ENCODE measurements at regions not wholly inside any gene's neighbourhood (a gene's known extent, or its start where the extent isn't known, plus 50 kb on each side); places are given as distances from the start of the nearest gene placed in this dataset.
"Not testable (repeated sequence)": the region's sequence is repeated elsewhere in the genome, so short reads cannot be mapped to it uniquely, and the experiment has no call there.

- TF ChIP-seq, protein P1, sequence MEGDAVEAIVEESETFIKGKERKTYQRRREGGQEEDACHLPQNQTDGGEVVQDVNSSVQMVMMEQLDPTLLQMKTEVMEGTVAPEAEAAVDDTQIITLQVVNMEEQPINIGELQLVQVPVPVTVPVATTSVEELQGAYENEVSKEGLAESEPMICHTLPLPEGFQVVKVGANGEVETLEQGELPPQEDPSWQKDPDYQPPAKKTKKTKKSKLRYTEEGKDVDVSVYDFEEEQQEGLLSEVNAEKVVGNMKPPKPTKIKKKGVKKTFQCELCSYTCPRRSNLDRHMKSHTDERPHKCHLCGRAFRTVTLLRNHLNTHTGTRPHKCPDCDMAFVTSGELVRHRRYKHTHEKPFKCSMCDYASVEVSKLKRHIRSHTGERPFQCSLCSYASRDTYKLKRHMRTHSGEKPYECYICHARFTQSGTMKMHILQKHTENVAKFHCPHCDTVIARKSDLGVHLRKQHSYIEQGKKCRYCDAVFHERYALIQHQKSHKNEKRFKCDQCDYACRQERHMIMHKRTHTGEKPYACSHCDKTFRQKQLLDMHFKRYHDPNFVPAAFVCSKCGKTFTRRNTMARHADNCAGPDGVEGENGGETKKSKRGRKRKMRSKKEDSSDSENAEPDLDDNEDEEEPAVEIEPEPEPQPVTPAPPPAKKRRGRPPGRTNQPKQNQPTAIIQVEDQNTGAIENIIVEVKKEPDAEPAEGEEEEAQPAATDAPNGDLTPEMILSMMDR (IDR thresholded peaks at IDR 0.05; ENCODE audit: partially characterized antibody, unreplicated experiment) = no peak
- Mint-ChIP-seq H3K36me3 (ENCODE audit: unreplicated experiment) (no peaks in the 10 kb centered on the region), H3K4me1 (ENCODE audit: low read depth, unreplicated experiment) (no peaks in the 10 kb centered on the region), H3K4me3 (ENCODE audit: unreplicated experiment) (no peak overlapping the region), H3K27me3 (ENCODE audit: unreplicated experiment) (no peaks in the 10 kb centered on the region), H3K27ac (ENCODE audit: unreplicated experiment) (no peak overlapping the region), H3K9me3 (ENCODE audit: unreplicated experiment) (no peaks in the 10 kb centered on the region)
- DNase-seq = no peak
Measured at GRCh38 chr12:42030588-42030987, 114.1 kb downstream of the GXYLT1 start.

- no peak for DNase-seq
- Mint-ChIP-seq H3K27me3 (ENCODE audit: unreplicated experiment) (no peaks in the 10 kb centered on the region), H3K36me3 (ENCODE audit: unreplicated experiment) (no peaks in the 10 kb centered on the region), H3K27ac (ENCODE audit: unreplicated experiment) (no peak overlapping the region), H3K4me1 (ENCODE audit: low read depth, unreplicated experiment) (no peaks in the 10 kb centered on the region), H3K9me3 (ENCODE audit: unreplicated experiment) (no peaks in the 10 kb centered on the region), H3K4me3 (ENCODE audit: unreplicated experiment) (no peak overlapping the region)
- TF ChIP-seq, protein P1 (IDR thresholded peaks at IDR 0.05; ENCODE audit: partially characterized antibody, unreplicated experiment) = no peak
Measured at GRCh38 chr12:42027546-42027945, 117.1 kb downstream of the GXYLT1 start.

GRCh38 chr12:42024495-42024830 is 120.2 kb downstream of the GXYLT1 start:
- Mint-ChIP-seq H3K4me1 (ENCODE audit: low read depth, unreplicated experiment) (no peaks in the 10 kb centered on the region), H3K27ac (ENCODE audit: unreplicated experiment) (no peak overlapping the region), H3K9me3 (ENCODE audit: unreplicated experiment) (peaks cover 2% of the 10 kb centered on the region), H3K4me3 (ENCODE audit: unreplicated experiment) (no peak overlapping the region), H3K36me3 (ENCODE audit: unreplicated experiment) (no peaks in the 10 kb centered on the region), H3K27me3 (ENCODE audit: unreplicated experiment) (peaks cover 2% of the 10 kb centered on the region)
- TF ChIP-seq, protein P1 (IDR thresholded peaks at IDR 0.05; ENCODE audit: partially characterized antibody, unreplicated experiment) = peak; percentile 50
- DNase-seq = no peak

DNA sequence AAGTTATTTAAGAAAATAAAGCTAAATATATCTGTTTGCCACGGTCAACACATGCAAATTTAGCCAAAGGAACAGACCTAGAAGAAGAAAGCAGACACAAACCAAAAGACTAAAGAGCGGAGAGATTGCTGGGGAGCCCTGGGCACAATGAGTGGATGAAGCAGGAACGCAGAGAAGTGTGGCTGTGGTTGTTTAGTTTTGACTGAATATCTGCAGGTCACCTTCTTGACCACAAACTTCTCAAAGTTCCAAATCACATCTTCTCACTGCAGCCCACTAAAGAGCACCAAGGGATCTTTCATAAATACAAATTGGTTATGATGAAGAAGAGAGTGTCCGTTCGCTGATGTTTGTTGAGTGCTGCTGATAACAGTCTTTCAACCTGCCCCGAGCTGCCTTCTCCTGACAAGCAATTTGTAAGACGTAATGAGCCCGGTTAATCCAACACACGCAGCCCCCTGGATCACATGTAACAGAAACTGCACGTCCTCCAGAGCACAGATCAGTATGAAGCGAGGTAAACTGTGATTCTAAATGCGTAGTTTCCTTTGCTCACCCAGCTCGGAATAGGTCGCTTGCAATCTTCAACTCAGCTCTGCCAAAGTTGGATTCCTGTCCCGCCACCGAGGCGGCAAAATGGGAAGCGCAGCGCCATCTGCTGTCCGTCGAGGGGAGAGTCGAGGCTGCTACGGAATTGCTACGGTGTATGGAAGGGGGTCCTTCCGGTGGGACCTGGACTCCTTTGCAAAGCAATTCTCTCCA is 120.8 kb downstream of the GXYLT1 start:
- Mint-ChIP-seq H3K4me1 (ENCODE audit: low read depth, unreplicated experiment) (no peaks in the 10 kb centered on the region), H3K36me3 (ENCODE audit: unreplicated experiment) (no peaks in the 10 kb centered on the region), H3K27me3 (ENCODE audit: unreplicated experiment) (peaks cover 2% of the 10 kb centered on the region), H3K9me3 (ENCODE audit: unreplicated experiment) (peaks cover 2% of the 10 kb centered on the region), H3K4me3 (ENCODE audit: unreplicated experiment) (no peak overlapping the region), H3K27ac (ENCODE audit: unreplicated experiment) (no peak overlapping the region)
- peak; percentile 88 for DNase-seq
- TF ChIP-seq, protein P1 (IDR thresholded peaks at IDR 0.05; ENCODE audit: partially characterized antibody, unreplicated experiment) = peak; percentile 90

GRCh38 chr12:42021937-42022336 is 122.7 kb downstream of the GXYLT1 start:
- DNase-seq; H3K27ac Mint-ChIP-seq (ENCODE audit: unreplicated experiment); H3K4me1 Mint-ChIP-seq (ENCODE audit: low read depth, unreplicated experiment); H3K9me3 Mint-ChIP-seq (ENCODE audit: unreplicated experiment); H3K36me3 Mint-ChIP-seq (ENCODE audit: unreplicated experiment); H3K27me3 Mint-ChIP-seq (ENCODE audit: unreplicated experiment); H3K4me3 Mint-ChIP-seq (ENCODE audit: unreplicated experiment): not testable (repeated sequence)

Data from glutamatergic neuron (in vitro differentiated cells).